ENCODE measurements at regions not wholly inside any gene's neighbourhood (a gene's known extent, or its start where the extent isn't known, plus 50 kb on each side); places are given as distances from the start of the nearest gene placed in this dataset.

GRCh38 chr14:85444635-85445034 lies 85.3 kb upstream of the FLRT2 start:
- H3K4me1 ChIP-seq: no peaks in the 10 kb centered on the region
- peak in 1 of 2 donors; percentile 31 for ATAC-seq (ENCODE audit: low FRiP score in 2 of 2)
- no peak overlapping the region for H3K4me3 ChIP-seq
- H3K36me3 ChIP-seq: no peaks in the 10 kb centered on the region
- H3K27ac ChIP-seq: peak overlapping the region in 1 of 4 donors; percentile 11
- H3K27me3 ChIP-seq: no peaks in the 10 kb centered on the region
- TF ChIP-seq POLR2A (IDR thresholded peaks at IDR 0.05): no peak
- no peak for TF ChIP-seq POLR2AphosphoS5 (IDR thresholded peaks at IDR 0.05)
- TF ChIP-seq EP300 (IDR thresholded peaks at IDR 0.05): no peak
- TF ChIP-seq CTCF (IDR thresholded peaks at IDR 0.05): no peak
- WGBS, 2 donors: 65 to 71% methylated on average over 2 to 3 of the region's 3 CpGs
- DNase-seq: peak in 1 of 2 donors; percentile 31
- no peaks in the 10 kb centered on the region for H3K9me3 ChIP-seq

- no peak for DNase-seq
- Histone ChIP-seq H3K4me1 (no peaks in the 10 kb centered on the region), H3K9me3 (no peaks in the 10 kb centered on the region), H3K27ac (peak overlapping the region in 1 of 4 donors; percentile 11), H3K36me3 (no peaks in the 10 kb centered on the region), H3K4me3 (no peak overlapping the region), H3K27me3 (no peaks in the 10 kb centered on the region)
- peak in 1 of 2 donors; percentile 21 for ATAC-seq (ENCODE audit: low FRiP score in 2 of 2)
- WGBS, 2 donors: 80 to 83% methylated on average over 3 of the region's 3 CpGs
- TF ChIP-seq CTCF (IDR thresholded peaks at IDR 0.05): no peak
- no peak for TF ChIP-seq POLR2AphosphoS5 (IDR thresholded peaks at IDR 0.05)
- no peak for TF ChIP-seq EP300 (IDR thresholded peaks at IDR 0.05)
- no peak for TF ChIP-seq POLR2A (IDR thresholded peaks at IDR 0.05)
These were observed 84.7 kb upstream of the FLRT2 start for GRCh38 chr14:85445151-85445795.

- TF ChIP-seq POLR2A (IDR thresholded peaks at IDR 0.05) (no peak), EP300 (IDR thresholded peaks at IDR 0.05) (no peak), POLR2AphosphoS5 (IDR thresholded peaks at IDR 0.05) (no peak), CTCF (IDR thresholded peaks at IDR 0.05) (no peak)
- Histone ChIP-seq H3K4me1 (no peaks in the 10 kb centered on the region), H3K36me3 (no peaks in the 10 kb centered on the region), H3K4me3 (no peak overlapping the region), H3K27ac (no peak overlapping the region), H3K27me3 (no peaks in the 10 kb centered on the region), H3K9me3 (no peaks in the 10 kb centered on the region)
- DNase-seq: no peak
- no peak for ATAC-seq (ENCODE audit: low FRiP score in 2 of 2)
- 84 to 100% methylated on average over 2 of the region's 2 CpGs for WGBS, 2 donors
These were observed 82.1 kb upstream of the FLRT2 start for GRCh38 chr14:85447883-85448282.

- Histone ChIP-seq H3K27ac (no peak overlapping the region), H3K36me3 (no peaks in the 10 kb centered on the region), H3K9me3 (no peaks in the 10 kb centered on the region), H3K4me1 (no peaks in the 10 kb centered on the region), H3K4me3 (no peak overlapping the region), H3K27me3 (no peaks in the 10 kb centered on the region)
- no peak for DNase-seq
- no peak for ATAC-seq (ENCODE audit: low FRiP score in 2 of 2)
- TF ChIP-seq POLR2A (IDR thresholded peaks at IDR 0.05) (no peak), POLR2AphosphoS5 (IDR thresholded peaks at IDR 0.05) (no peak)
These were observed 78.5 kb upstream of the FLRT2 start for GRCh38 chr14:85451421-85451820.

GRCh38 chr14:85453401-85454225 lies 76.3 kb upstream of the FLRT2 start:
- WGBS, 2 donors: 66 to 84% methylated on average over 2 of the region's 2 CpGs
- no peaks in the 10 kb centered on the region for H3K27me3 ChIP-seq
- DNase-seq (no peak), ATAC-seq (ENCODE audit: low FRiP score in 2 of 2) (no peak)
- no peak for TF ChIP-seq POLR2A (IDR thresholded peaks at IDR 0.05)
- no peak overlapping the region for H3K27ac ChIP-seq
- no peak overlapping the region for H3K4me3 ChIP-seq
- H3K9me3 ChIP-seq: no peaks in the 10 kb centered on the region
- no peaks in the 10 kb centered on the region for H3K36me3 ChIP-seq
- no peaks in the 10 kb centered on the region for H3K4me1 ChIP-seq

Measured in upper lobe of left lung (tissue), 6 donors.